ENCODE measurements at regions not wholly inside any gene's neighbourhood (a gene's known extent, or its start where the extent isn't known, plus 50 kb on each side); places are given as distances from the start of the nearest gene placed in this dataset.

- no peak for FAIRE-seq
Measured at GRCh38 chrX:148424570-148424969, 75.8 kb upstream of the AFF2 start.

GRCh38 chrX:148426467-148426866 lies 74.0 kb upstream of the AFF2 start:
- DNase-seq (ENCODE audit: insufficient read length, low spot score) = no peak
- no peak for TF ChIP-seq CTCF (IDR thresholded peaks at IDR 0.05; ENCODE audit: insufficient read depth, missing control alignments)
- FAIRE-seq = no peak

More at GRCh38 chrX:148424570-148424969, 75.8 kb upstream of the AFF2 start:
- no peak for DNase-seq (ENCODE audit: insufficient read length, low spot score)
- no peak for TF ChIP-seq CTCF (IDR thresholded peaks at IDR 0.05; ENCODE audit: insufficient read depth, missing control alignments)

GRCh38 chrX:148441387-148441786 lies 59.0 kb upstream of the AFF2 start:
- no peak for TF ChIP-seq CTCF (IDR thresholded peaks at IDR 0.05; ENCODE audit: insufficient read depth, missing control alignments)
- DNase-seq (ENCODE audit: insufficient read length, low spot score) (no peak), FAIRE-seq (no peak)

GRCh38 chrX:148443216-148443615 lies 57.2 kb upstream of the AFF2 start:
- DNase-seq (ENCODE audit: insufficient read length, low spot score) (no peak), FAIRE-seq (no peak)
- no peak for TF ChIP-seq CTCF (IDR thresholded peaks at IDR 0.05; ENCODE audit: insufficient read depth, missing control alignments)

GRCh38 chrX:148448686-148449085 lies 51.7 kb upstream of the AFF2 start:
- FAIRE-seq (no peak), DNase-seq (ENCODE audit: insufficient read length, low spot score) (no peak)
- no peak for TF ChIP-seq CTCF (IDR thresholded peaks at IDR 0.05; ENCODE audit: insufficient read depth, missing control alignments)

Measured in D721Med (cell line).